ENCODE measurements at regions not wholly inside any gene's neighbourhood (a gene's known extent, or its start where the extent isn't known, plus 50 kb on each side); places are given as distances from the start of the nearest gene placed in this dataset.

DNA sequence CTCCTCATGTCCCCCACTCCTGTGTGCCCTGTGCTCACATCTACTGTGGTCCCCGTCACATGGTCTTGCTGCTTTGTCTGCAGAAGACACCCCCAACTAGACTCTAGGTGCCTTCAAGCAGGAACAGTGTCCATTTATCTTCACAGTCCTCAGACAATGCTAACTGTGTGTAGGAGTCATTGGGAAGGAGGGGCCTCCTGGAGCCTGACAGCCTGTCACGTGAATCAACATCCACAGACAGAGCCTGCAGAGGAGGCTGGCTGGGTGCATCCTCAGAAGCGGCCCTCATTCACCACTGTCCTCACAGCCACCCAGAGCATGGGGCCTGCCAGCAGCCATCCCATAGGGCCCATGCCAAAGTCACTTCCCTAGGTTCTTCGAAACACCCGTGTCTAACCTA, 98.7 kb downstream of the MED10 start:
- ChIA-PET POLR2A (no interaction called here), CTCF (no interaction called here)
- intact Hi-C loops (cut with micrococcal nuclease): no loop called here
- no peak overlapping the region for H3K4me3 Mint-ChIP-seq
- Histone ChIP-seq H3K4me1 (ENCODE audit: control insufficient read depth in 2 of 2, insufficient read depth in 2 of 2, low read length in 2 of 2) (no peaks in the 10 kb centered on the region), H3K27me3 (ENCODE audit: control insufficient read depth in 2 of 2, insufficient read depth in 2 of 2, low read length in 2 of 2) (no peaks in the 10 kb centered on the region), H3K9me3 (ENCODE audit: control insufficient read depth in 2 of 3, low read length in 3 of 3) (no peaks in the 10 kb centered on the region), H3K36me3 (ENCODE audit: control insufficient read depth in 2 of 3, insufficient read depth in 3 of 3, low read length in 3 of 3) (no peaks in the 10 kb centered on the region), H3K4me3 (ENCODE audit: low read length) (no peak overlapping the region), H3K27ac (ENCODE audit: low read depth, low read length) (no peak overlapping the region)
- H3K9me3 Mint-ChIP-seq: peaks cover 0 to 2% (median 0%) of the 10 kb centered on the region in 11 donors
- peak overlapping the region in 1 of 9 donors; percentile 1 for H3K27ac Mint-ChIP-seq
- H3K27me3 Mint-ChIP-seq: peaks cover 0 to 11% (median 7%) of the 10 kb centered on the region in 5 donors
- no peaks in the 10 kb centered on the region for H3K36me3 Mint-ChIP-seq
- ATAC-seq: no peak
- peaks cover 0 to 9% (median 0%) of the 10 kb centered on the region in 7 donors for H3K4me1 Mint-ChIP-seq
- no peak for DNase-seq

DNA sequence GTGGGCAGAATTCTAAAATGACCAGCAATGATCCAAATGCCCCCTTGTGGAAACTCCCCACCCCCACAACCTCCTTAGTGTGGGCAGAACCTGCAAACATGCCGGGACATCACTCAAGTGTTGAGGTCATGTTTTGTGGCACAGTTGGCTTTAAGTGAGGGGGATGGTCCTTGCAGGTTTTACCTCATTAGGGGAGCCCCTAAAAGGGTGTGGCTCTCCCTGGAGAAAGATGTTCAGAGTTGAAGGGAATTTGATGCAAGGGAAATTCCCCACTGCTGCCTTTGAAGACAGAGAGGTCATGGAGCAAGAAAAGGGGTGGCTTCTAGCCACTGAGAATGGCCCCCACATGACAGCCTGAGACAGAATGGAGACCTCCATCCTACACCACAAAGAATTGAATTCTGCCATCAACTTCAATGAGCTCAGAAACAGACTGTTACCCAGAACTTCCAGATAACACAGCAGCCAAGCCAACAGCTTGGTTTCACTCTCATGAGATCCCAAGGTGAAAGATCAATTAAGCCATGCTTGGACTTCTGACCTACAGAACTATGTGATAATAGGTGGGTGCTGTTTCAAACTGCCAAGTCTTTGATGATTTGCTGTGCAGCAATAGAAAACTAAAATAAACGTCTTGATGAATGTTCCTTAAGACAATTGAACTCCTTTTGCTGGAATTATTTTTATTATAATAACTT, 103.4 kb downstream of the MED10 start:
- Mint-ChIP-seq H3K4me1 (peaks cover 0 to 18% (median 0%) of the 10 kb centered on the region in 7 donors), H3K36me3 (peaks cover 0 to 2% (median 0%) of the 10 kb centered on the region in 5 donors), H3K27ac (peak overlapping the region in 1 of 9 donors; percentile 40), H3K4me3 (no peak overlapping the region), H3K9me3 (peaks cover 0 to 5% (median 0%) of the 10 kb centered on the region in 11 donors), H3K27me3 (peaks cover 0 to 17% (median 7%) of the 10 kb centered on the region in 5 donors)
- no peak for ATAC-seq
- Histone ChIP-seq H3K27ac (ENCODE audit: low read depth, low read length) (no peak overlapping the region), H3K27me3 (ENCODE audit: control insufficient read depth in 2 of 2, insufficient read depth in 2 of 2, low read length in 2 of 2) (no peaks in the 10 kb centered on the region), H3K36me3 (ENCODE audit: control insufficient read depth in 2 of 3, insufficient read depth in 3 of 3, low read length in 3 of 3) (no peaks in the 10 kb centered on the region), H3K4me3 (ENCODE audit: low read length) (no peak overlapping the region), H3K9me3 (ENCODE audit: control insufficient read depth in 2 of 3, low read length in 3 of 3) (no peaks in the 10 kb centered on the region), H3K4me1 (ENCODE audit: control insufficient read depth in 2 of 2, insufficient read depth in 2 of 2, low read length in 2 of 2) (no peaks in the 10 kb centered on the region)
- intact Hi-C loops (cut with micrococcal nuclease): no loop called here
- ChIA-PET POLR2A (no interaction called here), CTCF (no interaction called here)
- peak in 1 of 9 donors; percentile 68 for DNase-seq

DNA sequence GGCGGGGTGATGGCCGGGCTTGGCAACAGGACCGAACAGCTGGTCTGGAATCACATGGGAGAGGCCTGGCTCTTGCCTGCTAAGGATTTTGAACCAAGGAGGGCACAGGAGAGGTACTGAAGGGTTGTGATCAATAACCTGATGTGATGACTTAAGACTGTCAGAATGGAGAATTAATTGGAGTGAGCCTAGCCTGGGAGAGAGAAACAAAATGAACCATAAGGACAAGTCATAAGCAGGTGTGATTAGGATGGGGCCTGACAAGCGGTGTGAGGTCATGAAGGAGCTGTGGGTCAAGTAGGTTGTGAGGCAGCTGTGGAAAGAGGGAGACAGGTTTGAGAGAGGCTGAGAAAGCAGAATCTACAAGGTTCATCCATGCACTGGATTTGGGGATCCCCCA, 104.6 kb downstream of the MED10 start:
- H3K36me3 ChIP-seq (ENCODE audit: control insufficient read depth in 2 of 3, insufficient read depth in 3 of 3, low read length in 3 of 3): no peaks in the 10 kb centered on the region
- no peak for DNase-seq
- H3K27ac ChIP-seq (ENCODE audit: low read depth, low read length): no peak overlapping the region
- no peak overlapping the region for H3K4me3 Mint-ChIP-seq
- H3K4me1 Mint-ChIP-seq: peaks cover 0 to 18% (median 0%) of the 10 kb centered on the region in 7 donors
- no peak overlapping the region for H3K4me3 ChIP-seq (ENCODE audit: low read length)
- POLR2A ChIA-PET: no interaction called here
- no peak for ATAC-seq
- H3K9me3 ChIP-seq (ENCODE audit: control insufficient read depth in 2 of 3, low read length in 3 of 3): no peaks in the 10 kb centered on the region
- no peaks in the 10 kb centered on the region for H3K4me1 ChIP-seq (ENCODE audit: control insufficient read depth in 2 of 2, insufficient read depth in 2 of 2, low read length in 2 of 2)
- CTCF ChIA-PET: no interaction called here
- no peaks in the 10 kb centered on the region for H3K27me3 ChIP-seq (ENCODE audit: control insufficient read depth in 2 of 2, insufficient read depth in 2 of 2, low read length in 2 of 2)
- H3K27ac Mint-ChIP-seq: peak overlapping the region in 1 of 9 donors; percentile 68
- H3K36me3 Mint-ChIP-seq: peaks cover 0 to 2% (median 0%) of the 10 kb centered on the region in 5 donors
- intact Hi-C loops (cut with micrococcal nuclease): no loop called here
- H3K9me3 Mint-ChIP-seq: peaks cover 0 to 5% (median 0%) of the 10 kb centered on the region in 11 donors
- peaks cover 0 to 17% (median 7%) of the 10 kb centered on the region in 5 donors for H3K27me3 Mint-ChIP-seq

DNA sequence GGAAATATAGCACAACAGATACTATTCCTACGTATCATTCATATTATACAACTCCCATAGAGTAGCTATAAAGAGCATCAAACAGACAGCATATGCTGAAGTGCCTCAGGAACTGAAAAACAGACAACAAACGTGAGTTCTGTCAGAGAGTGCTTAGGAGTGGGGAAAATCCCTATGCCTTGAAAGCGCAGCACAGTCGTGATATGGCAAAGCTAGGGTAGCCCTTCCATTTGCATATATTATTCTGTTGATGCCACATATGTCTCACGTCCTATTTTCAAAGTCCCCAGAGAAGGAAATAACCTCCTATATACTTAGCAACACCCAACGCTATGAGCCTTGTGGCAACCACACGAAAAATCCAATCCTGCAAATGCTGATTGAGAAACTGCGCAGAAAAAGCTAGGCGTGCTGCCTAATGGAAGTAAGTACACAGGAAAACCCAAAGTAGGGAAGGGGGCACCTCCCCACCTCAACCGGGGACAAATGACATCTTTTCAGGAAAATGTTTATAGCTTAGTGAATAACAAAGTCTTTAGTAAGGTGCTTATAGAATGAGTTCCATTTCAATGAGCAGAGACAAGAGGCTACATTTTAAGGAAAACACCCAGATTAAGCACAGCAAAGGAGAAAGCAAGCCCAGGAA, 105.1 kb downstream of the MED10 start:
- Histone ChIP-seq H3K4me3 (ENCODE audit: low read length) (no peak overlapping the region), H3K27me3 (ENCODE audit: control insufficient read depth in 2 of 2, insufficient read depth in 2 of 2, low read length in 2 of 2) (no peaks in the 10 kb centered on the region), H3K9me3 (ENCODE audit: control insufficient read depth in 2 of 3, low read length in 3 of 3) (no peaks in the 10 kb centered on the region), H3K4me1 (ENCODE audit: control insufficient read depth in 2 of 2, insufficient read depth in 2 of 2, low read length in 2 of 2) (no peaks in the 10 kb centered on the region), H3K27ac (ENCODE audit: low read depth, low read length) (no peak overlapping the region), H3K36me3 (ENCODE audit: control insufficient read depth in 2 of 3, insufficient read depth in 3 of 3, low read length in 3 of 3) (no peaks in the 10 kb centered on the region)
- intact Hi-C loops (cut with micrococcal nuclease): no loop called here
- Mint-ChIP-seq H3K4me1 (peaks cover 0 to 18% (median 0%) of the 10 kb centered on the region in 7 donors), H3K27ac (peak overlapping the region in 1 of 9 donors; percentile 68), H3K27me3 (peaks cover 0 to 17% (median 7%) of the 10 kb centered on the region in 5 donors), H3K9me3 (peaks cover 0 to 5% (median 0%) of the 10 kb centered on the region in 11 donors), H3K36me3 (peaks cover 0 to 2% (median 0%) of the 10 kb centered on the region in 5 donors), H3K4me3 (no peak overlapping the region)
- CTCF ChIA-PET: no interaction called here
- POLR2A ChIA-PET: no interaction called here
- no peak for ATAC-seq
- DNase-seq: no peak

DNA sequence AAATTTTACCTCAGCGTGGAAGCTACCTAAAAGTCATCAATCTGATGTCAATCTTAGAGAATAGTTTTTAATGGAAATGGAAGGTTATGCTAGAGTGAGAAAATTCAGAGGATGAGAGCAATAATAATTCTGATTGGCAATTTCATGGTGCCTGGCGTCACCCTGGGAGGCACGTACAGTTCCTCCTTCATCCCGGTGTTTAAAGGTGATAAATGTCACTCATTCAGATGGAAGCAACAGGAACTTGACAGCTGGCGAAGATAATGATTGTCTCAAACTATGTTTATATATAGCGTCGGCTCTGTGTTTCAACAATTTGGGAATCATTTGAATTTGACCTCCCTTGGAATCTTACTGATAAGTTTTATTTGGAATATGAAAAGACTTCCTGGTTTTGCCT, 108.4 kb downstream of the MED10 start:
- Mint-ChIP-seq H3K4me1 (peaks cover 0 to 15% (median 0%) of the 10 kb centered on the region in 7 donors), H3K27me3 (peaks cover 0 to 13% (median 7%) of the 10 kb centered on the region in 5 donors), H3K36me3 (peaks cover 0 to 4% (median 0%) of the 10 kb centered on the region in 5 donors), H3K27ac (no peak overlapping the region), H3K4me3 (no peak overlapping the region), H3K9me3 (peaks cover 0 to 5% (median 0%) of the 10 kb centered on the region in 11 donors)
- POLR2A ChIA-PET: no interaction called here
- H3K36me3 ChIP-seq (ENCODE audit: control insufficient read depth in 2 of 3, insufficient read depth in 3 of 3, low read length in 3 of 3): no peaks in the 10 kb centered on the region
- no peak for ATAC-seq
- H3K9me3 ChIP-seq (ENCODE audit: control insufficient read depth in 2 of 3, low read length in 3 of 3): no peaks in the 10 kb centered on the region
- DNase-seq: no peak
- no peak overlapping the region for H3K4me3 ChIP-seq (ENCODE audit: low read length)
- CTCF ChIA-PET: no interaction called here
- no peaks in the 10 kb centered on the region for H3K27me3 ChIP-seq (ENCODE audit: control insufficient read depth in 2 of 2, insufficient read depth in 2 of 2, low read length in 2 of 2)
- intact Hi-C loops (cut with micrococcal nuclease): no loop called here
- H3K27ac ChIP-seq (ENCODE audit: low read depth, low read length): no peak overlapping the region
- no peaks in the 10 kb centered on the region for H3K4me1 ChIP-seq (ENCODE audit: control insufficient read depth in 2 of 2, insufficient read depth in 2 of 2, low read length in 2 of 2)

DNA sequence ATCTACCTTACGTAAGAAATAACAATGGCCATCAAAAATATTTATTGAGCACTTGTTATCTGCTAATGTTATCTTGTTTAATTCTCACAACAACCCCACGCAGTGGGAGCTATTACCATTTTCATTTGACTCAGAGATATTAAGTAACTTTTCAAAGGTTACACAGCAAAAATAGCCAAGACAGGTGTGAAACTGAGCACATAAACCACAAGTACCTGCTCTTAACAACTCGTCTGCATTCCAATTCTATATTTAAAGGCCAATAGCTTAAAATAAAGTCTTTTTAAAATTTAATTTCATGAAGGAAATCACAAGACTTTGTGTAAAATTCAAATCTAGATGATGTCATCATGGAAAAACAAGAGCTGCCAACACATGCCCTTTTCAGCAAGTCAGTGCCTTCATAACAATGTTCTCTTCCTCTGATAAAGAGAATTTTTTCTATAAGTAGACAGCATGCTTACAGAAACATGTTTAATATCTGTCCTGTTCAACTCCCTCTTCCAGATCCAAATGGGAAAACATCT, 111.6 kb downstream of the MED10 start:
- H3K27me3 ChIP-seq (ENCODE audit: control insufficient read depth in 2 of 2, insufficient read depth in 2 of 2, low read length in 2 of 2): no peaks in the 10 kb centered on the region
- no peaks in the 10 kb centered on the region for H3K4me1 ChIP-seq (ENCODE audit: control insufficient read depth in 2 of 2, insufficient read depth in 2 of 2, low read length in 2 of 2)
- DNase-seq (no peak), ATAC-seq (no peak)
- H3K27ac Mint-ChIP-seq: no peak overlapping the region
- POLR2A ChIA-PET: no interaction called here
- H3K36me3 ChIP-seq (ENCODE audit: control insufficient read depth in 2 of 3, insufficient read depth in 3 of 3, low read length in 3 of 3): no peaks in the 10 kb centered on the region
- peaks cover 0 to 5% (median 2%) of the 10 kb centered on the region in 5 donors for H3K27me3 Mint-ChIP-seq
- no peak overlapping the region for H3K4me3 ChIP-seq (ENCODE audit: low read length)
- CTCF ChIA-PET: no interaction called here
- H3K4me1 Mint-ChIP-seq: peaks cover 0 to 18% (median 0%) of the 10 kb centered on the region in 7 donors
- peaks cover 0 to 9% (median 0%) of the 10 kb centered on the region in 11 donors for H3K9me3 Mint-ChIP-seq
- intact Hi-C loops (cut with micrococcal nuclease): no loop called here
- no peaks in the 10 kb centered on the region for H3K9me3 ChIP-seq (ENCODE audit: control insufficient read depth in 2 of 3, low read length in 3 of 3)
- peaks cover 0 to 5% (median 0%) of the 10 kb centered on the region in 5 donors for H3K36me3 Mint-ChIP-seq
- H3K4me3 Mint-ChIP-seq: no peak overlapping the region
- no peak overlapping the region for H3K27ac ChIP-seq (ENCODE audit: low read depth, low read length)

Data from naive thymus-derived CD4-positive, alpha-beta T cell (primary cell).